NCI-H1105 treated with DMSO at 0.1 percent for 48 hours (cell line): ENCODE measurements at regions not wholly inside any gene's neighbourhood (a gene's known extent, or its start where the extent isn't known, plus 50 kb on each side); places are given as distances from the start of the nearest gene placed in this dataset.

ENCODE experiments used
- DNase-seq: peaks from one replicate; lab custom pipeline; 2025; lab: John Stamatoyannopoulos, UW

DNA sequence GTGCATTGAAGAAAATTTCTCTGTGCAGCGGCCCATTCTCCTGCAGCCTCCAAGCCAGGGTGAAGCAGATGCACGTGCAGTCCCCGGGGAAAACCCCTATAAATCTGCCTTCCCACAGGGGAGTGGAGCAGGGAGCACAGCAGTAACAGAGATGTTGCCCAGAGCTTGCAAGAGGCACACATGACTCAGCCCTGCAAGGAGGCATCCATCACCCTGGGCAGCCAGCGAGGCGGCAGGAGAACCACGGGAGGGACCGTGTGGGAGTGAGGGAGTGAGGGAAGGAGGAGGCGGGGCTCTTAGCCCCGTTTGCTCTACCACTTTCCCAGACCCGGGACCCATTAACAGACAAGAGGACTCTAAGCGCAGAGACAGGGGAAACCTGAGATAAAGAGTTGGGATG, 96.2 kb upstream of the ARAP3 start:
- no peak for DNase-seq

DNA sequence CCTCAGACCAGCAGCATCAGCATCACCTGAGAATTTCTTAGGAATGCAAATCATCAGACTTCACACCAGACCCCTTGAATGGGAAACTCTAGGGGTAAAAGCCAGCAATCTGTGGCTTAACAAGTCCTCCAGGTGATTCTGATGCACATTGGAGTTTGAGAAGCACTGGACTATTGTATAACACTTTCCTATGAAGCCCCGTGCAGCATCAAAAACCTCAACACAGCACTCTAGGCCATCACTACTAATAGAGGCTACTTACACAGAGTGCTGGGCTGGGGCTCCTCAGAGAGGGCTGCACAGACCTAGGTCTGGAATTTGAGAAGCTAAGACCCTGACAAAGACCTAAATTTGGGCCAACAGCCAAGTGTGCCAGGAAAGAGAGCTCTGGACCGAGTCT, 95.7 kb upstream of the ARAP3 start:
- no peak for DNase-seq

DNA sequence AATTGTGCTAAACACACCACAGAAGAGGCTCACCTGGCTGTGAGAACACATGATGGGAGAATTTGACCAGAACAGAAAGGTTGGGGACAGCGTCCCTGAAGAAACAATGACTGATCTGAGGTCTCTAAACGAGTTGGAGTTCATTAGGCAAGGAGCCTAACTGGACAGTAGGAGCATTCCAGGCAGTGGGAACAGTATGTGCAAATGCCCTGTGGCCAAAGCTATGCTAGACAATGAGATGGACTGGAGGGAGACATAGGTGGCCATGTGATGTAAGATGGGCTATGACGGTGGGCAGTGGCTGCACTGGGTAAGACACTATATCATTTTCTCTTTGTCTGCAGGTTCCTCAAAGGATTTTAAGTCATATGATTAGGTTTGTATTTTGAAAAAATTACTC, 95.1 kb upstream of the ARAP3 start:
- no peak for DNase-seq

DNA sequence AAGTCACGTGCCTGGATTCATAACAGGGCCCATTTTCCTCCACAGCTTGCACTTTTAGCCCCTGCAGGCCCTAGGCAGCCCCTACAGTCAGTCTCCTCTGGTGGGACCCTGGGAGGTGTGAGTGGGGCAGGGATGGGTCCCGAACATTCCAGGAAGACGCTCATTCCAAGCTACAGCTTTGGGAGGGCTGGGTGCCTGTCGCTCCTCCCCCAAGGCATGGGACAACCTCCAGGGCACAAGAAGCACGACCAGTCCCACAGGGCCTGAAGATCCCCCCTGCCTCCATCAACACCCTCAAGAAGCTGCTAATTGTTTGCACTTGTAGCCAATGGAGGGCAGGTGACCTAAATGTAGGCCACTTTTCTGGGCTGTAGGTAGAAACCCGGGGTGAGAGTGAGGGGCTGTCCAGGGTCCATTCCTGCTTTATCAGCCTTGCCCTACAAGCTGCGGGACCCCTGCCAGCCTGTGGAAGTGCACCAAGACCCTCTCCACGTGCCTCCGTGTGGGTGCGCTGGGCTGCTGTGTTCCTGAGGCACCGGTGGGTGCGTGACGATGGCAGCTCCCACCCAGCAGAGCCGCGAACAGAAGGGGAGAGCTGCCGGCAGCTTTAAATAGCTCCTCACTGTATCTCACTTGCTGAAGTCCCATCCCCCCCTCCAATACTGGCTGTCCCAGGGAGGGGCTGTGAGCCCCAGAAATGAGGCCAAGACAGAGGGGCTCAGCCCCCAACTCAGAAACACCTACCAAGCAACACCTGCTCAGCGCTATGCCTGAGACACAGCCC, 91.9 kb upstream of the ARAP3 start:
- no peak for DNase-seq

DNA sequence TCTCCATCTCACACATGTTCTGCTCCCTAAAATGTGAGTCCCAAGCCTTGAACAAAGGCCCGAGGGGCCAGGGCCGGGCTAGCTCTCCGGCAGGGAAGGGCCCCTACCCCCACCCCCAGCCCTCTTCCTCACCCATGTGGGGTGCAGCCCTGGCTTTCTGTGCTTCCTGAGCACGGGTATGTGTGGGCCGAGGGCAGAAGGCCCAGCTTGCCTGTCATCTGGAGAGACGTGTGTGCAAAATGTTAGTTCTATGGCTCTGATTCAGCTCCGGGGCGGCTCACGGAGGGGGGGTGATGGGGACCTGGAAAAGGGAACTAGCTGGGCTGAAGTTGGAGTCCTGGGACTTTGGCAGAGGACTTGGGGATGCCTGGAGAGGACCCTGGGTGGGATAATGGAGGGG, 90.3 kb upstream of the ARAP3 start:
- DNase-seq: no peak

DNA sequence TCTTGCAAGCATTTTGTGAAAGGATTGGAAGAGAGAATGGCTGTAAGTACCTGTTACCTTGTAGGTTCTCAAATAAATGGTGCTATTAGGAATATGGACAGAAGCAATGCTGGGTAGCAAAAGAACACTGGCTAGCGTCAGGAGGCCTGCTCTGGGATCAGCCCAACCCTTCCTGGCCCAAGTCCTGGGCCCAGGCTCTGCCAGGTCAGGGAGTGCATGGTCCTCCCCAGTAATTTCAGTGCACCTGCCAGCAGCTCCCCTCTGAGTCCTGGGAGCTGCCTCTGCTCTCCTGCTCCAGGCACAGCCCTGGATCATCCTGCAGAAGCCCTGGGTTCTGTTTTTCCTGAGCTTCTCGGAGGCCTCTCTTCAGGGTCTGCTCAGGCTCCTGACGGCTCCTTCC, 89.5 kb upstream of the ARAP3 start:
- no peak for DNase-seq

DNA sequence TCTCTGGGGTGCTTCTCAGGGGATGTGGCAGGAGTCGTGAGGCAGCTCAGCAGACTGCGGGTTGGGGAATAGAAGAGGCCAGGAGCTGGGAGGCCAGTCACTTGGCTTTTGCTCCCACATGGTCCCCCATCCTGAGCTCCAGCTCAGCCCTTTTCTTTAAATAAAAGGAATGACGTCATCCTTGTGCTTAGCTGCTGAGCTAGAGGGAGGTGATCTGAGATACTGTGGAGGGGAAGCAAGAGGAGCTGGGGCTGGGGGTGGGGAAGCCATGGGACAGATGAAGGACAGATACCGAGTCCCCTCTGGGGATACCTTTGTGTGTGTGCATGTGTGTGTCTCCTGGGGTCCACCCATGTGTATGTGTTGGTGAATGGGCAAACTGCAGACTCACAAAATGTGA, 89.0 kb upstream of the ARAP3 start:
- DNase-seq: no peak

DNA sequence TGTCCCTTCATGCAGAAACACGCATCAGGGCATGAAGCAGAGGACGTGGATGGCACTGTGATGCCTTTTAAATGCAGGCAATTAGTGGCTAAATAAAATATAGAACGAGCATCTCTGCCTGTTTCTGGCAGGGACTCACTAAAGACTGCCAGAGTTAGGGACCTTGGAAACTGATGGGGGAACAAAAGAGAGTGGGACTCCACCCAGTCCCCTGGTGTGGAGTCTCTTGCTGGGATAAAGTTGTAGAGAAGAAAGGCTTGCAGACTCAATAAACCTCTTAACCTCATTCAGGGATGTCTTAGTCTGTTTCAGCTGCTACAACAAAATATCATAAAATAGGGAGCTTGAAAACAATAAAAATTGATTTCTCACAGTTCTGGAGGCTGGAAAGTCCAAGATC, 87.6 kb upstream of the ARAP3 start:
- no peak for DNase-seq

DNA sequence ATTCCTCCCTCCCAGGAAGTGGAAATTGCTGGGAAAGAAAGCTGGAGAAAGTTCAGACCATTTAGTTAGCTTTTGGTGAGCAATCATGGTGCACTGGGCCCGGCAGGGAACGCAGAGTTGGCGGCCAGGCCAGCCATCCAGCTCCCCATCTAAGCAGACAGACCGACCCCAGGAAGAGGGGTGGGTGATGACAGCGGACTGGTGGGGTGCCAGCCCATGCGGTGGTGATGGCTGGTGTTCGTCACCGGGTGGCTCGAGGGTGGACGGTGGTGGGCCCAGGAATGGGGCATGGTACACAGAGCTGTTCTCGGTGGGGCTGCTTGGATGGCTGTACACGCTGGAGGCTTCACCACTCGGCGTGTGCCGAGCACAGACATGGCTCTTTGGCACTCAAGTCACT, 85.6 kb upstream of the ARAP3 start:
- DNase-seq: no peak

DNA sequence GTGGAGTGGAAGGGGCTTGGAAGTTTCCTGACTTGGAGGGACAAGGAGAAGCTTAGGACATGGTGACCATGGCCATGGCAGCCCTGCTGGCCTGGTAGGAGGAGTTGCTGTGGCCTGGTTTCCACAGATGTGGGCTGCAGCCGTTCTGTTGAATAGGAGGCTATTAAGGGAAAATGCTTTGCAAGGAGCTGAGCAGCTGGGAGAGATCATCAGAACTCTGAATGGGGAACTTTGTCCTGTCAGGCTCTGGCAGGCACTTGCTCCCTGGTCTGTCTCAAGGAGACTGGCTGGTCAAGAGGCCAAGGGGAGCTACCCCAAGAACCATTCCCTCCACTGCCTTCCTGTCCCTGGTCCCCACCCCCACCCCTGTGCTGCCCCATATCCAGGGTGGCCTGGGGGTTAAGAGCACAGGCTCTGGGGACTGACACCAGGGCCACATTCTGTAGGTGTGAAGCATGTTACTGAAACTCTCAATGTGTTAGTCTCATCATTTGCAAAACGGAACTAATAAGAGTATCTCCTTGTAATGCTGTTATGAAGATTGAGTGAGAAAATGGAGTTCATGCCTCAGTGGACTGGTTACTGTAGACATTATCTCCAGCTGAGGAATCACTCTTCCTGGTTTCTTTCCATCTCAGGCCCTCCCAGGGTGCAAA, 84.0 kb upstream of the ARAP3 start:
- DNase-seq: no peak

DNA sequence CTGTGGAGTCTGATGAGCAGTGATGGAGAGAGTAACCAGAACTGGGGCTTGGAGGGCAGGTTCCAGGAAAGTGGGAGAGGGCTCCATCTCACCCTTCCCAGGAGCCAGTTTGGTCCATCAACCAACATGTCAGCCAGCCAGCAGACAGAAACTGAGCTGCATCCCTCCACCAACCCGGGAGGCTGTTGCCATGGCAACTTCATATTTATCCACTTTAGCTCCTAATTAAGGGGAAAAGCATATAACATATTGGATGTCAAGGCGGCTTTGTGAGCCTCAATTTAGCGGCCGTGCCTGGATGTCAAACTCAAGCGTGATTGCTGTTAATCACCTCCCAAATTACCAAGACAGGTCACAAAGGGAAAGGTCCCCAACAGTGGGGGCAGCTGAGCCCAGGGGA, 81.5 kb upstream of the ARAP3 start:
- peak; percentile 39 for DNase-seq

DNA sequence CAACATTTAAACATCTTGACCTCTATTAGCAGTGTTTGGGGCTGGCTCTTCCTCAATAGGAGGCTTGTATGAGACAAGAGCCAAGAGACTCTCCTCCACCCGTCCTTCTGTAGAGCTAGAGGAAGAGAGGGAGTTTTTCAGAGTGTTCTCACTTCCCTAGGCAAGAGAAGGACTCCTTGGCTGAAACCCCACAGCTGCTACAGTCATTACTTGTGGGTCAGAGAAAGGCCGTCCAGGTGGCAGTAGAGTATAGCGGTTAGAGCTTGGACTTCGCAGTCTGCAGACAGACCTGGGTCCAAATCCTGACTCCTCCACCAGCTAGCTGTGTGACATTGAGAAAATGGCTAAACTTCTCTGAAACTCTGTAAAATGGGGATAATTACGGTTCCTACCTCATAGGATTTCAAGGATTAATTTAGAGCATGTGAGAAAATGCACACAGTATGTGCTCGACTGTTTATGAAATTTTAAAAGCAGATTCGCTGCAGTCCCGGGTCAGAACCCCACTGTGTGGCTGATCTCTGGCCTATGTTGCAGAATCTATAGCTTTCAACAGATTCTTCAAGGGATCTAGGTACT, 80.8 kb upstream of the ARAP3 start:
- no peak for DNase-seq

DNA sequence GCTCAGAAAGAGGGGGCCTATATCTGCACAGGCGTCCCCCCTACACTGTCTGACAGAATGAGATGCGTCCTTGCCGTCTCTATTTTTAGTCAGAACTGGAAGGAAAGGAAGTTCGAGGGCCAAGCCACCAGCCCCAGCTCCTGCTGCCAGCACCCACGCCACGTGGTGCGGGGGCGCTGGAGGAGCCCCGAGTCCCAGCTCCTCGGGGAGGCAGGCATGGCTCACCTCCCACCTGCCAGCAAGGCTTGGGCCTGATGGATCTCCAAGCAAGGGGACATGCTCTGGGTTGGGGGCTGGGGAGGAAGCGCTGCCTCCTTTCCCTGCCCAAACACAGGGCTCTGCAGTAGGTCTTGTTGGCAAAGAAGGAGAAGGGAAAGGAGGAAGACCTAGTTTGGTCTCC, 80.3 kb upstream of the ARAP3 start:
- DNase-seq: no peak

DNA sequence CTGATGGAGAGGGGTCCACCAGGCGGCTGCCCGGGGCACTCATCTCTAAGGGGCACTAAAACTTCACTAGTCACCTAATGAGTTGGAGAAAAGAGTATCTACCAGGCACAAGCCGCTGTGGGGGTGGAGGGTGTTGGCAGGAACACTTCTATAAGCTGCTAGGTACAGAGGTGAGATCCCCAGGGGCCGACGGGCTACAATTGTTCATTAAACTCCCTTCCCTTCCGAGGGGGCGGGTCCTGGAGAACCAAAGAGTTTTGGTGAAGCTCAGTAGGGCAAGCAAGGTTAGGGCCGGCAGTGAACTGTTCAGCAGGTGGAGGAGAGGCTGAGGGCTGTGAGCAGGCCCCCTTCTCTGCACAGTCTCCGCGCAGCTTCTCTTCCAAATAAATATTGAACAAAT, 78.7 kb upstream of the ARAP3 start:
- no peak for DNase-seq

DNA sequence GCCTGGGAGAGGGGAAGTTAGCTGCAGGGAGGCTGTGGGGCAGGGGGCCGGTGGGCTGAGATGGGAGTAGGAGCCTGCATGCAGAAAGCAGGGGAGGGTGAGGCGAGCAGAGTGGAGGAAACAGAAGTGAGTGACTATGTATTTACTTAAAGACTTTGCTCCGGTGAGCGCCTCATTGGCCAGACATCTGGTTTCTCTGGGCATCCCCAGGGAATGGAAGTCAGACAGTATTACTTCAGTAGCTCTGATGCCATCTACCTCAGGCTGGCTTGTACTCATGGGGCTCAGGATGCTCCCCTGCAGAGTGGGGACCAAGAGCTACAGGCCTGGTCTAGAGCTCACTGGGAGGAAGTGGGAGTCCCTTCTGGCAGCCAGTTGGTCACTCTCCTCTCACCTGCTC, 78.2 kb upstream of the ARAP3 start:
- no peak for DNase-seq

DNA sequence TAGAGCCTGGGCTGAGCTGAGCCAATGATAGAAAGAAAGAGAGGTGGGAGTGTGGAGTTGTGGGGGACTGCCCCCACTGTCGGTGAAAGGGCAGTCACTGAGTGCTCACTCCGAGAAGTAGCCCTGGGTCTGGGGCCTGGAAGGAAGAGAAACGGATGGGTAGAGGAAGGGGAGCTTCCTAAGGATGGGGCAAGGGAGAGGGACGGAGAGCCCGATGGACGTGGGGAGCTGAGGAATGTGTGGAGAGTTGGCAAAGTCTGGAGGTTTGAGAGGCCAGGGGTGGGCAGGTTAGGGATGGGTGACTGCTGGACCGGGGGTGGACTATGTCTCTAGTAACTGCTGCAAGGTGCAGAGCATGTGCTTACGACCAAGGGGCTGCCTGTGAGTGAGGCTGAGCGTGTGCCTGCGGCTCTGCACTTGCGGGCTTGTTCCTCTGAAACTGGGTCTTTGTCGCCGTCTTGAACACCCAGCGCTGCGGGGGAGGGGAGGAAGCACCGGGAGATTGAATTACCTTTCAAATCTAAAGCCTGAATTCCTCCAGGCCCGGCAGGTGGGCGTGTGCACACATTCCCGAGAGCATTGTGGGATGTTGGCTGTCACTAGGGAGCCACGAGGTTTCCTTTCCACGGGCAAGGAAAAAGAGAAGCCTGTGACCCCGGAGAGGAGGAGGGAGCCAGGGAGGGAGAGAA, 76.4 kb upstream of the ARAP3 start:
- no peak for DNase-seq

DNA sequence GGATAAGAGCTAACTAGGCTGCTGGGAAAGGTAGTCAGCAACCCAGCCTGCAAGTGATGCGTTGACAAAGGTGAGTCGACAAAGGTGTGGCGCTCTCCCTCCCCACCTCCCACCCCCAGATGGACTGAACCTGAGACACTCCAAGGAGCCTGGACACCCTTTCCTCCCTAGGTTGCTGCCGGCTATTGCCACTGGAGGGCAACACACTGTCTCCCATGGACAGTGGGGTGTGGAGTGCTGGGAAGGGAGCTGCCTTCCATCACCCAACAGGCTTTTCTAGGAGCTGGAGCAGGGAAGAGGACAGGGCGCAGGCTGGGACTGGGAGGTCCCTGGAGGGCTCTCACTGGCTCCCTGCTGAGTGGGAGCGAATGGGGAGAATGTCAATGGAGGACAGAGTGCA, 75.4 kb upstream of the ARAP3 start:
- DNase-seq: no peak

DNA sequence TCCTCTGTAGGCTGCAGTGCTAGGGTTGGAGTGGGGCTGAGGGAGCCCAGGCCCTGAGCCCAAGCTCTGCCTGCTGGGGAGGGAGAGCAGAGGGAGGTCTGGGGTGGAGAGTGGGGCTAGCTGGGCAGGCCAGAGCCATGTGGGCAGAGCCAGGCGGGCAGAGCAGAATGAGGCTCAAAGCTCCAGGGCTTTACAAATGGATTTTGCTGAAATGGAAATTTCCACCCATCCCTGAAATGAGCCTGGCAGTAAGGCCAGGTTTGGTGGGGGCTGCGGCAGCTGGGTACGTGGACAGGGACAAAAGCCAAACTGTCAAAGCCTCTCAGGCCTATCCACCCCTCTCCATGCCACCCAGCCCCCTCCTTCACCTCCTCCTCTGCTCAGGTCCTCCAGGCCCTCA, 74.2 kb upstream of the ARAP3 start:
- DNase-seq: no peak

DNA sequence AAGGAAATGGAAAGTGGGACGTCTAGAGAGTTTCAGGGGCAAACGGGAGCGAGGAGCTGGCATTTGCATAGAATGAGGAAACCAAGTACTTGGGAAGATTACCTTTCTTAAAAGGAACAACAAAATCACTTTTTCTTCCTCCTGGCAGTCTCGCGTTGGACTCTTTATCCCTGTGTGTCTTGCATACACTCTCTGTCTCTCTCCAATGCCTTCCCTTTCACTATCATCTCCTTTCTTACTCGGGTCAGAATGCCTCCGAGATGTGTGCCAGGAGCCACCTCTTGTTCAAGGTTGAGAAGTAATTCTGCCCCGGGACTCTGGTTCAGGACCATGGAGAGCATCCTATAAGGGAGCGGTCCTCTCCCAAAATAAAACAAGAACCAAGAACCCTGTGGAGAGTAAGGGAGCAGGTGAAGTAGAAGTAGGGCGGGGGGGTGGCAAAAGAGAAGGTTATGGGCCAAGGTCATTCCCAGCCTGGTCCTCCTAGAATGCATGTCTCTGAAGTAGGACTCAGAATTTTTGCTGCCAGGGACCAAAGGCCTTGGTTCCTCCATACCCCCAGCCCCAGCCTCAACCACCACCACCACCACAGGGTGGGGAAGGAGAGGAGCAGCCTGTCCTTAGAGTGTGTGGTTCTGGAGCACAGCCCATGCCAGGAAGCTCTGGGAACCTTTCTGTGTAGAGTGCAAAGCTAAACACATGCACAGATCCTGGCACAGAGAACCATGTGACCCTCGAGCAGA, 72.1 kb upstream of the ARAP3 start:
- DNase-seq: no peak

DNA sequence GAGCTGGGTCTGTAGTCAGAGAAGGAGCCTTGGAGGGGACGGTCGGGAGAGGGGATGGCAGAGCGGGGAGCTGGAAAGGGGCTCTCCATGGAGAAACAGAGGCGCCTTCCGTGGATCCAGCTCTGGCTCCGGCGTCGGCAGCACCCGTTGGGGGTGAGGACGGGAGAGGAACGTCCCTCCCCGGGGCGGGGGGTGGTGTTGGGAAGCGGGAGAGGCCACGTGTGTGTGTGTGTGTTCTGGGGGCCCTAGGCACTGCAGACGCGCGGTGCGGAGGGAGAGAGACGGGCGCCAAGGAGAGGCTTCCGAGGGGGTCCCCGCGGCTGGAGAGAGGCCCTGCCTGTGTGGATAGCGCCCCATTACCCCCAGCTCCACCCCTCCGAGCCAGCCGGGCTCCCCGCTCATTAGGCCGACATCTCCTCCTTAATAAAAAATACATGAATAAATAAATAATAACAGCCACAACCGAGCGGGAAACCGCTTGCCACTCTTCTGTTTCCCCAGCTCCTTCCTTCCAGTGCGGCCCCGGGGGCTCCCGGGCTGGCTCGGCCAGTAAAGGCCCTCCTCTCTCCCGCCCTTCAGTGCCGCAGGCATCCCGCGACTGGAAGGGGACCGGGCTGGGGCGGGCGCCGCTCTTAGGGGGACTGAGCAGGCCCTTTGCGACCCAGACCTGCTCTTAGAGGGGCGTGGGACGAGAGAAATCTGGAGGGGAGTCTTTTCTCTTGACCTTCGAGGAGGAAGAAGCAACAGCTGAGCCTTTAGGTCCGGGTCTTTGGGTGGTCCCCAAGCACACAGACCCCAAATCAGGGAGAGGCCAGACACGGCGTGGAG, 71.3 kb upstream of the ARAP3 start:
- DNase-seq: no peak
